Skeletal muscle cell (primary cell): ENCODE measurements at regions not wholly inside any gene's neighbourhood (a gene's known extent, or its start where the extent isn't known, plus 50 kb on each side); places are given as distances from the start of the nearest gene placed in this dataset.

Experiments used
- DNase-seq: peaks from one replicate; pipeline ENCODE4 v3.0.0-alpha.2; 2010; ENCODE audit warnings: low read depth
- H3K4me3 ChIP-seq: 2 replicates; pipeline ENCODE4 v1.5.1; 2011; ENCODE audit warnings: low read depth, mild to moderate bottlenecking, control low read depth, low read length, moderate library complexity

DNA sequence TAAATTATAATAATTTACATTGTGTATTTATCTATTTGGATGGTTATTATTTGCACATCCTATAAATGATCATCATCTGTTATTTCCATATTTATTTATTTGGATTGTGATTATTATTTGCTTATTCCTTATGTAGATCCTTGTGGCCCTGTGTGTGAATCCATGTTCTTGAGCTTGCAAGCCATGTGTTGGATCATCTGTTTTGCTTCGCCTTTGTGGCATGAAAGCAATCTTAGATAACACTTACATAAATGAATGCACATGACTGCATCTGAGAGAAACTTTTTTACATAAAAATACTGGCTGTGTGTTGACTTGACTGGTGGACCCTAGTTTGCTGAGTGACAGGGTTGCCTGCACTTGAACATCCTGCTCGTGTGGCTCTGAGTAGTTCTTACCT lies 1024.5 kb upstream of the RBFOX1 start:
- H3K4me3 ChIP-seq, result no peak overlapping the region
- no peak for DNase-seq

DNA sequence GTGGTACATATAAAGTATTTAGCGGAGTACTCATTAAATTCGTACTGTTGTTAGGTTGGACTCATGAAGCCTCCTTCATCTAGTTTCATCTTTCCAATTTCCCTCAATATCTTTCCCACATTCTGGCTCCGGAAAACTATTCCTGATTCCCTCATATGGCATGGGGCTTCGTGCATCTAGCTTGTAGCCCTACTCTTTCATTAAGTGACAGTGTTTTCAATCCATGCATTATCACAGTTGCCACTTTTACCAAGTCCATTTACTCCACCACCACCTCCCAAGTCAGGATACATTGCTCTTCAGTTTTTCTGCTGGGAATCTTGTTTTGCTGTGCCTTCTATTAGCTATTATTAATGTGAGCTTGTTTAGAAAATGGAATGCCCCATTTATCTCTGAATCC lies 1032.1 kb upstream of the RBFOX1 start:
- no peak overlapping the region for H3K4me3 ChIP-seq
- DNase-seq, result no peak

DNA sequence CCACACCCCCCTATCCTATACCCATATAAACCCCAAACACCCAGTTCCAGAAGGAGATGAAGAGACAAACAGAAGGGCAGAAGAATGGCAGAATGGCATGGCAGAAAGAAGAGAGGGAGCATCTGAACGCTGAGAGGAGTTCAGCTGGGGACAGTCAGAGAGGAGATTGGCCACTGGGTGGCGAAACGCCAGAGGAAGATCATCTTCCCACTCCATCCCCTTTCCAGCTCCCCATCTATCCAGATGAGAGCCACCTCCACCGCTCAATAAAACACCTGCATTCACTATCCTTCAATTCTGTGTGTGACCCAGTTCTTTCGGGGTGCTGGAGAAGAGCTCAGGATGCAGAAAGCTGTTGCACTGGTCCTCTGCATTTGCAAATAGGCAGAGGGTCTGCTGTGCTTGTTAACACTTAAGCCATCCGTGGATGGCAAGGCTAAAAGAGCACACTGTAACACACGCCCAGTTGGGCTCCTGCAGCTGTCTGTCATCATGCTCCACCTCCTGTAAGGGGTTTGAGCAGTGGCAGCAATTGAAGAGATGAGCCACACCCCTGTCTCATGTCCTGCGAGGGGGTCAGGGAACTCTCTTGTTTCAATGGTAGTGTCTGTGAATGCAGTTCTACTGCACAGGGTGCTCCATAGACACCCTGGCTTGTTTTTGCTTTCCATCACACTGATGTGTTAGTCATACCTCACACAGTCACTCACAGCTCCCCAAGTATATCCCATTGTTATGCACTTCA lies 1034.8 kb upstream of the RBFOX1 start:
- no peak for DNase-seq
- H3K4me3 ChIP-seq, result no peak overlapping the region

DNA sequence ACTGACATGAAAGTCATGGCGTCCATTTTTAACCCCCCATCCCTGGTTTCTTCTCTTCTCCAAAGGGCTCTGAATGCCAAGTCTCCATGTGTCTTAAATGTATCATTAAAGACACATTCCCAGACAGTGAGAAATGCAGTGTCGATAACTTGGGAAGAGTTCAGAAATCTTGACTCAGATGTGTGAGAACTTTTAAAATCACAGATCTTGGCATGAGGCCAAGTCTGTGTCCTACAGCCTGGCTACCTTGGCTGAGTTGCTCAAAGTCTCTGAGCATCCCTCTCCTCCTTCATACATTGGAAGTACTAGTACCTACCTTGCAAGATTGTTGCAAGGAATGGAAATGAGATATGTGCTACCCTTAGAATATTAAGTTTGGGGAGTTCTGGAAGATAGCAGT lies 1046.5 kb upstream of the RBFOX1 start:
- DNase-seq, result no peak

DNA sequence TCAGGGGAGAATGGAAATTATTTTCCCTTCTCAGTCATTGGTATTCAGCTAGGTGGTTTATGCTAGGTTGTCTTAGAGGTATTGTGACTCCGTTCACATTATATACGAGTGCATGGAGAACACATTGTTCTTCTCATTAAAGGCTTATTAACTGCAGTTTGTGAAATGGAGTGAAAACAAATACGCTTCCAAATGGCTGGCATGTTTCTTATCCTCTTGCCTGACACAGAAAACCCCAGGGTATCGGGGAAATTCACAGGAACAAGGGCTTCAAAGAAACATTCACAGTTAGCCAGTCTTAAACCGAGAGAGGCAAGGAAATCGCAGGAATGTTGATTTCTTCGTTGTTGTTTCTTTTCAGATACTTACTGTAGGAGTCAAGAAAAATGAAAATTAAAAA lies 1047.9 kb upstream of the RBFOX1 start:
- H3K4me3 ChIP-seq, result no peak overlapping the region
- no peak for DNase-seq

More for the DNA sequence above, 1046.5 kb upstream of the RBFOX1 start:
- H3K4me3 ChIP-seq, result no peak overlapping the region

- no peak overlapping the region for H3K4me3 ChIP-seq
- DNase-seq, result no peak
Measured at GRCh38 chr16:6281994-6282393, 1050.7 kb upstream of the RBFOX1 start.

- H3K4me3 ChIP-seq, result no peak overlapping the region
- DNase-seq, result no peak
Measured at GRCh38 chr16:6281274-6281673, 1051.4 kb upstream of the RBFOX1 start.

- no peak overlapping the region for H3K4me3 ChIP-seq
- DNase-seq, result no peak
Measured at GRCh38 chr16:6280055-6280454, 1052.6 kb upstream of the RBFOX1 start.

DNA sequence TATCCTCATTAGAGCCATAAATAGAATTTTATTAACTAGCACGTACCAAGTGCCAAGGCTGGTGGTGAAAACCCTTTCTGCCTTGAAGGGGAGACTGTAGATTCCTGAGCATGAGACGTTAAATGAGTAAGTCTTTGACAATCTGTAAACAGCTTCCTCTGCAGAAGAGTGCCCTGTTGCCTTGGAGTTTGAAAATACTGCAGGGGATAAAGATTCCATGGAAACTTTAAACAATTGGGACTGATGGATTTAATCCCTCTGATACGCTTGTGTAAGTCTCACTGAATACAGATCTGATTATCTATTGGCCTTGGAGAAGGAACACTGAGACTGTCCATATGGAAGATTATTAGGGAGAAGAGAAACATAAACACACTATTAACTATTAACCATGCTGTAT lies 1053.4 kb upstream of the RBFOX1 start:
- no peak for DNase-seq
- H3K4me3 ChIP-seq, result no peak overlapping the region

DNA sequence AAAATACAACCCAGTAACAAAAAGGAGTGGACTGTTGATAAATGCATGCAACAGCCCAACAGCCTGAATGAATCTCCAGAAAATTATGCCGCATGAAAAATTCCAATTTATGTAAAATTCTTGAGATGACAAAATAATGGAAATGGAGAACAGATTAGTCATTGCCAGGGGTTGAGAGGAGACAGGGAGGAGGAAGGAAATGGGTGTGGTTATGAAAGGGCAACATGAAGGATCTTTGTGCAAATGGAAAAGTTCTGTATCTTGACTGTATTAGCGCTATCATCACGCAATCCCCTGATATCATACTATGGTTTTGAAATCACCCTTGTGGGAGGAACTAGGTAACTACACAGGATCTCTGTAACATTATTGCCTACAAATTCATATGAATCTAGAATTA lies 1058.3 kb upstream of the RBFOX1 start:
- no peak overlapping the region for H3K4me3 ChIP-seq

DNA sequence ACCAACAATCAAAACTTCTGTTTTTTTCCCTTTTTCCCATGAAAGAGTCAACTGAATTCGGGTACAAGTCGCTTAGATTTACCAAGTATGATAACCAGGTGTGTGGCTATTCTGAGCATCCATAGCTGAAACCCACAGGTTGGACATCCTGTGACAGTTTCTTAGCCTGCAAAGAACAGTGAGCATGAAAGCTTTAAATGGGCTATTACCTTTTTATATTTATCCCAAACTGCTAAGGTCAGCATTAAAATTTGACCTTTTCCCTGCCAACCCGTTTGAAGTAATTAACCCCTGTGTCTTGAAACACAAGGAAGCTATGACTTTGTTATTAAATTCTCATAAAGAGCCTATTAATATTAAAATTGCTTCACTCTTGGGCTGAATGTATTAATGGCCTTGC lies 1065.0 kb upstream of the RBFOX1 start:
- H3K4me3 ChIP-seq, result no peak overlapping the region
- no peak for DNase-seq

More for the DNA sequence above, 1058.3 kb upstream of the RBFOX1 start:
- DNase-seq, result no peak

- no peak for DNase-seq
Measured at GRCh38 chr16:6266703-6267102, 1065.9 kb upstream of the RBFOX1 start.

GRCh38 chr16:6265968-6266367 lies 1066.7 kb upstream of the RBFOX1 start:
- no peak for DNase-seq
- H3K4me3 ChIP-seq, result no peak overlapping the region

More at GRCh38 chr16:6266703-6267102, 1065.9 kb upstream of the RBFOX1 start:
- no peak overlapping the region for H3K4me3 ChIP-seq

- no peak overlapping the region for H3K4me3 ChIP-seq
- DNase-seq, result no peak
Measured at GRCh38 chr16:6258056-6258455, 1074.6 kb upstream of the RBFOX1 start.

GRCh38 chr16:6252541-6252940 lies 1080.1 kb upstream of the RBFOX1 start:
- DNase-seq, result no peak
- no peak overlapping the region for H3K4me3 ChIP-seq

DNA sequence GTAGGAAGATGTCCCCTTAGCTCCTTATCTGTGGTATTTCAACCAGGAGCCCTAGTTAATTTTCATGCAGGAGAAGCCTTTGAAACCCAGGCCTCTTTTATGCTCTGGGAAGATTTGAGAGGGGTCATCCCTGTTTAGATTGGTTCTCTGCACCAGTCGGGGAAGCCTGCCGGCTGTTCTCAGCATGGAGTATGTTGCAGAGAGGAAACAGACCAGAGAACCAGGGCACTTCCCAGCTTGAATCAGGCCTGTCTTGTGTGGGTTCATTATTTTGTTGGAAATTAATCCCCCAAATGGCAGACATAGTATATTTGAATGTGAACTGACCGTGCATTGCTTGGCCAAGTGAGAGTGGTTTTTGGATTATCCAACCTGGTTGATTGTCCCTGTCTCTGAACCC lies 1082.1 kb upstream of the RBFOX1 start:
- H3K4me3 ChIP-seq, result no peak overlapping the region
- no peak for DNase-seq

- H3K4me3 ChIP-seq, result no peak overlapping the region
- no peak for DNase-seq
Measured at GRCh38 chr16:6249863-6250262, 1082.8 kb upstream of the RBFOX1 start.

DNA sequence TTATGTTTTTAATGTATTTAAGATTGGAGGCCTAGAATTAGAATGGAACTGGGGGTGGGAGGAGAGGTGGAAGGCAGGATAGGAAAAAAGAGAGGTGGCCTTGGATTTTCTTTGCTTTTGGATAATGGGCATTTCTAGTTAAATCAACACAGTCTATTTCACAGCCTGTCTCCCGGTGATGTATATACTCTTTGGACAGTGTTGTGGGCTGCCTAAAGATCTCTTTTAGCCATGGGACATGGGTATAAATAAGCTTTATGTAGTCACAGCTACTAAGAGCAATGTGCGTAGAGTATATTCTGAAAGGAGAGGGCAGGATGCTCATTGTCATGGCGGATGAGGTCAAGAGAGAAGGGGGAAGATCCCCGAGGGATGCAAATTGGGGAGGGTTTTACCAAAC lies 1084.4 kb upstream of the RBFOX1 start:
- DNase-seq, result no peak
- H3K4me3 ChIP-seq, result no peak overlapping the region

- DNase-seq, result no peak
- no peak overlapping the region for H3K4me3 ChIP-seq
Measured at GRCh38 chr16:6247775-6248174, 1084.9 kb upstream of the RBFOX1 start.

GRCh38 chr16:6247150-6247549 lies 1085.5 kb upstream of the RBFOX1 start:
- DNase-seq, result no peak
- no peak overlapping the region for H3K4me3 ChIP-seq

DNA sequence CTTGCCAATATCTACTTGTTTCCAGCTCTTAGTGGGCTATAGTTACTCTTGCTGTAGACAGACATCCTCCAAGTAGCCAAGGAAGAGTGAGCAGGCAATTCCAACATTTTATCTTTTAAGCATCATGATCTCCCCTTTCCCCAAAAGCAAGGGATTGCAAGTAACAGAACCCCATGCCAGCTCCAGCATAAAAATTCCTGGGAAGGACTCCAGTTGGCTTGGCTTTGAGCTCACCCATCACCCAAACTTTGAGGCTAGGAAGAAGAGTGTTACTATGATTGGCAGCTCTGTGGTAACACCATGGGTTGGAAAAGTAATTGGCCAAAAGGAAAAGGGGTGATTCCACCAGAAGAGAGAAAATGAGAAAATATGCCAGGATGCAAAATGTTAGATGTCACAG lies 1086.4 kb upstream of the RBFOX1 start:
- H3K4me3 ChIP-seq, result no peak overlapping the region
- DNase-seq, result no peak

- no peak for DNase-seq
- H3K4me3 ChIP-seq, result no peak overlapping the region
Measured at GRCh38 chr16:6232056-6232455, 1100.6 kb upstream of the RBFOX1 start.
